ENCODE measurements at regions not wholly inside any gene's neighbourhood (a gene's known extent, or its start where the extent isn't known, plus 50 kb on each side); places are given as distances from the start of the nearest gene placed in this dataset.

DNA sequence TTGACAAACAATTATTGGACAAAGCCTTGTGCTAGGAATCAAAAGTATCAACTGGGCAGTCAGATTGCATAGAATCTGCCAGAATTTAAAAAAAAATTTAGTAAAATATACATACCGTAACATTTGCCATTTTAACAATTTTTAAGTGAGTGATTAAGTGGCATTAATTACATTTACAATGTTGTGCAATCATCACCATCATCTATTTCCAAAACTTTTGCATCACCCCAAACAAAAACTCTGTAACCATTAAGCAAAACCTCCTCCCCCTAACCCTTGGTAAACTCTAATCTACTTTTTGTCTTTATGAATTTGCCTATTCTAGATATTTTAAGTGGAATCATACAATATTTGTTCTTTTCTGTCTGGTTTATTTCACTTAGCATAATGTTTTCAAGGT is 182.8 kb downstream of the LMO4 start:
- Histone ChIP-seq H3K4me3 (no peak overlapping the region), H3K27ac (no peak overlapping the region), H3K27me3 (no peaks in the 10 kb centered on the region), H3K9me3 (no peaks in the 10 kb centered on the region), H3K4me1 (peaks cover 0 to 7% of the 10 kb centered on the region in 2 donors), H3K36me3 (no peaks in the 10 kb centered on the region)
- intact Hi-C loops (cut with DNase I), result no loop called here
- TF ChIP-seq CTCF (IDR thresholded peaks at IDR 0.05), result no peak
- no peak for DNase-seq (ENCODE audit: low spot score in 2 of 2)

DNA sequence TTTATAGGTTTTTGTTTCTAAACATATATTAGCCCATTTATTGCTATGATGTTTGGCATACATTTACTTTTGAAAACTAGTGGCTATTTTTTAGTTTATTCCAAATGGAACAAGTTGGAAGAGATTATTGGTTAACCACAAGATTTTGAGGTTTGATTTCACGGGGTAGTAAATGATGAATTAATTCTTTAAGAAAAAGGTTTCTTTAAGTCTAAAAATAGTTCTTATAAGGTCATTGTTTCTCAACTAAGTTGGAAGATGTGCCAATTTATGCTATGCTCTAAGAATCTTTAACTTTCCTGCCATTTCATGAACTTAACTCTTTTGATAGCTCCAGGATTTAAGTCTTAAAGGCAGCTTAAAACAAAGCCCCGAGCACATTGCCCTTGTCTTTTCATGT is 183.8 kb downstream of the LMO4 start:
- Histone ChIP-seq H3K27me3 (no peaks in the 10 kb centered on the region), H3K4me3 (no peak overlapping the region), H3K36me3 (no peaks in the 10 kb centered on the region), H3K27ac (no peak overlapping the region), H3K4me1 (peaks cover 0 to 6% of the 10 kb centered on the region in 2 donors), H3K9me3 (no peaks in the 10 kb centered on the region)
- TF ChIP-seq CTCF (IDR thresholded peaks at IDR 0.05), result no peak
- intact Hi-C loops (cut with DNase I), result no loop called here
- DNase-seq (ENCODE audit: low spot score in 2 of 2), result no peak

- Histone ChIP-seq H3K36me3 (no peaks in the 10 kb centered on the region), H3K9me3 (no peaks in the 10 kb centered on the region), H3K27me3 (no peaks in the 10 kb centered on the region), H3K4me3 (no peak overlapping the region), H3K27ac (no peak overlapping the region), H3K4me1 (no peaks in the 10 kb centered on the region)
- no peak for DNase-seq (ENCODE audit: low spot score in 2 of 2)
- no peak for TF ChIP-seq CTCF (IDR thresholded peaks at IDR 0.05)
- intact Hi-C loops (cut with DNase I), result no loop called here
Measured at GRCh38 chr1:87513255-87513654, 184.6 kb downstream of the LMO4 start.

DNA sequence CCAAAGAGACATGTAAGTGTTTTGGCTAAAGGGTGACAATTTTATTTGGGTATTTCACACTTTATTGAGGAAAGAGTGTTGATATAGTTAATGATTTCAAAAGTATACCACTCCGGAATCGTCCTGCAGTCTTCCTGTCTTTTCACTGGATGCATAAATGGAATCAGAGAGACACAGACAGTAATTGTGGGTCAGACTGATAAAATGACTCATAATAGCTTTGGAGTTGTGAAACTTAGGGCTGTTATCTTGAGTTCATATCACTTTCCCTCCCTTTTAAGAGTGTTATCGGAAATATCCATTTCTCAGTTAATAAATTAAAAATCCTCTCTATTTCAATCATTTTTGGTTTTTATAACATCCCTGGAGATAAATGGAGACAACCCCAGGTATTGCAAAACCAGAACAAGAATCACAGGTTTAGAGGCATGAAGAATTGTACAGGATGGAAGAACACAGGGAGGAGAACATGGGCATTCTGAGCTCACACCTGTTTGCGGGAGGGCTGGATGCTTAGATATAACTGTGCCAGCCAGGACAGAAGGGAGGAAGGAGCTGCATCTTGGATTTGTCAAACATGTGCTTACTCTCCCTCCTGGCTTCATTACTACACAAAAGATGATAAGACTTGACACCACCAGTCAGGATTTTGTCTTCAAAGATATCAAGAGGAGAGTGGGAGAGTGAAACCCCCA is 185.4 kb downstream of the LMO4 start:
- intact Hi-C loops (cut with DNase I), result no loop called here
- H3K27me3 ChIP-seq, result no peaks in the 10 kb centered on the region
- H3K36me3 ChIP-seq, result no peaks in the 10 kb centered on the region
- H3K9me3 ChIP-seq, result no peaks in the 10 kb centered on the region
- H3K4me3 ChIP-seq, result no peak overlapping the region
- no peak for TF ChIP-seq CTCF (IDR thresholded peaks at IDR 0.05)
- no peak for DNase-seq (ENCODE audit: low spot score in 2 of 2)
- no peak overlapping the region for H3K27ac ChIP-seq
- H3K4me1 ChIP-seq, result no peaks in the 10 kb centered on the region

GRCh38 chr1:87515781-87516180 is 187.1 kb downstream of the LMO4 start:
- Histone ChIP-seq H3K4me3 (no peak overlapping the region), H3K27ac (no peak overlapping the region), H3K4me1 (no peaks in the 10 kb centered on the region), H3K9me3 (no peaks in the 10 kb centered on the region), H3K27me3 (no peaks in the 10 kb centered on the region), H3K36me3 (no peaks in the 10 kb centered on the region)
- no peak for TF ChIP-seq CTCF (IDR thresholded peaks at IDR 0.05)
- intact Hi-C loops (cut with DNase I), result no loop called here
- DNase-seq (ENCODE audit: low spot score in 2 of 2), result no peak

DNA sequence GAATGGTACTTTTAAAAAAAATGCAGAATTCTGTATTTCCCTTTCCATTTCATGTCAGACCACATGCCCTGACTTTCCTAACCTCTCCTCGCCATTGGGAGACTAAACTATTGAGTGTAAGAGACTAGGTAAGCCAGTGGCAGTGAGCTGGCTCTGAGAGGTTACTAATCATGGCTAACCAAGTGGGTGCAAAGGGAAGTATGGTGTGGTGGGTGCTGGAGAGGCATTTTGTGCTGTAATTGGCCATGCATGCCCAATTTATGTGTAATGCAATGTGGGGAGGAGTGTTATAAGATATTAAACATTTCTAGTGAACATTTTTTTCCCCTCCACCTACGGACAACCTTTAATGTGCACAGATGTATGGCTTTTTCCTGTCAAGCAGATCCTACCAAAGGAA is 190.1 kb downstream of the LMO4 start:
- no peak for TF ChIP-seq CTCF (IDR thresholded peaks at IDR 0.05)
- Histone ChIP-seq H3K36me3 (no peaks in the 10 kb centered on the region), H3K4me3 (no peak overlapping the region), H3K27me3 (no peaks in the 10 kb centered on the region), H3K4me1 (peaks cover 0 to 3% of the 10 kb centered on the region in 2 donors), H3K9me3 (no peaks in the 10 kb centered on the region), H3K27ac (no peak overlapping the region)
- no peak for DNase-seq (ENCODE audit: low spot score in 2 of 2)
- intact Hi-C loops (cut with DNase I), result no loop called here

Data from ascending aorta (tissue), 2 donors.